GM21526 (cell line): ENCODE measurements at regions not wholly inside any gene's neighbourhood (a gene's known extent, or its start where the extent isn't known, plus 50 kb on each side); places are given as distances from the start of the nearest gene placed in this dataset.
"Not testable (repeated sequence)": the region's sequence is repeated elsewhere in the genome, so short reads cannot be mapped to it uniquely, and the experiment has no call there.

ENCODE experiments used
- ATAC-seq: cut with Tn5 transposase; IDR thresholded peaks from one replicate; pipeline ENCODE4 v1.9.1; 2021; ENCODE audit warnings: moderate library complexity; ENCODE audit not compliant: unreplicated experiment, low FRiP score

DNA sequence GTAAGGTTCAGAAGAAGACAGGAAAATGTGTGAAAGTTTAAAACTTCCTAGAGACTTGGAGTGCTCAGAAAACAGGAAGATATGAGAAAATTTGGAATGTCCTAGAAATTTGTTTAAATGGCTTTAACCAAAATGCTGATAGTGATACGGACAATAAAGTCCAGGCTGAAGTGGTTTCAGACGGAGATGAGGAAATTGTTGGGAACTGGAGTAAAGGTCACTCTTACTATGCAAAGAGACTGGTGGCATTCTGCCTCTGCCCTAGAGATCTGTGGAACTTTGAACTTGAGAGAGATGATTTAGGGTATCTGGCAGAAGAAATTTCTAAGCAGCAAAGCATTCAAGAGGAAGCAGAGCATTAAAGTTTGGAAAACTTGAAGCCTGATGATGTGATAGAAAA is 126.7 kb upstream of the TGFBR2 start:
- not testable (repeated sequence) for ATAC-seq

DNA sequence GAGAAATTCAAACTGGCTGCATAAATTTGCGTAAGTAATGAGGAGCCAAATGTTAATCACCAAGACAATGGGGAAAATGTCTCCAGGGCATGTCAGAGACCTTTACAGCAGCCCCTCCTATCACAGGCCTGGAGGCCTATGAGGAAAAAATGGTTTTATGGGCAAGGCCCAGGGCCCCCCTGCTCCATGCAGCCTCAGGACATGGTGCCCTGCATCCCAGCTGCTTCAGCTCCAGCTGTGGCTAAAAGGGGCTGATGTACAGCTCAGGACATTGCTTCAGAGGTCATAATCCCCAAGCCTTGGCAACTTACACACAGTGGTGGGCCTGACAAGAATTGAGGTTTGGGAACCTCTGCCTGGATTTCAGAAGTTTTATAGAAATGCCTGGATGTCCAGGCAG is 126.2 kb upstream of the TGFBR2 start:
- ATAC-seq, result not testable (repeated sequence)

DNA sequence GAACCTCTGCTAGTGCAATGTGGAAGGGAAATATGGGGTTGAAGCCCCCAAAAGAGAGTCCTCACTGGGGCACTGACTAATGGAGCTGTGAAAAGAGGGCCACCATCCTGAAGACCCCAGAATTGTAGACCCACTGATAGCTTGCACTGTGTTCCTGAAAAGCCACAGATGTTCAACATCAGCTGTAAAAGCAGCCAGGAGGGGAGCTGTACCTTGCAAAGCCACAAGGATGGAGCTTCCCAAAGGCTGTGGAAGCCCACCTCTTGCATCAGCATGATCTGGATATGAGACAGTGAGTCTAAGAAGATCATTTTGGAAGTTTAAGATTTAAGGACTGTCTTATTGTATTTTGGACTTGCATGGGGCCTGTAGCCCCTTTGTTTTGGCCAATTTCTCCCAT is 125.8 kb upstream of the TGFBR2 start:
- no peak for ATAC-seq

DNA sequence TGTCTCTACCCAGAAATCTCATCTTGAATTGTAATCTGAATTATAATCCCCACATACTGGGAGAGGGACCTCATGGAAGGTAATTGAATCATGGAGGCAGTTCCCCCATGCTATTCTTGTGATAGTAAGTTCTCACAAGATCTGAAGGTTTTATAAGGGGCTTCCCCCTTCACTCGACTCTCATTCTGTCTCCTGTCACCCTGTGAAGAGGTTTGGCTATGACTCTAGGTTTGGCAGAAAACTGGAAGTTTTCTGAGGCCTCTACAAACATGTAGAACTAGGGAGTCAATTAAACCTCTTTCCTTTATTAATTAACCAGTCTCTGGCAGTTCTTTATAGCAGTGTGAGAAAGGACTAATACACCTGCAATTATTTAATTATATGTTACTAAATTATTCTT is 125.2 kb upstream of the TGFBR2 start:
- ATAC-seq, result no peak

DNA sequence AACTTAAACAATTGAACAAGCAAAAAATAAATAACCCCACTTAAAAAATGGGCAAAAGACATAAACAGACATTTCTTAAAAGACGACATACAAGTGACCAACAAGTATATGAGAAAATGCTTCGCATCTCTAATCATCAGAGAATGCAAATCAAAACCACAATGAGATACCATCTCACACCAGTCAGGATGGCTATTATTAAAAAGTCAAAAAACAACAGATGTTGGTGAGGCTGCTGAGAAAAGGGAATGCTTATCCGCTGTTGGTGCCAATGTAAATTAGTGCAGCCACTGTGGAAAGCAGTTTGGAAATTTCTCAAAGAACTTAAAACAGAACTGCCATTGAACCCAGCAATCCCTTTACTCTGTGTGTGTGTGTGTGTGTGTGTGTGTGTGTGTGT is 122.2 kb upstream of the TGFBR2 start:
- not testable (repeated sequence) for ATAC-seq

DNA sequence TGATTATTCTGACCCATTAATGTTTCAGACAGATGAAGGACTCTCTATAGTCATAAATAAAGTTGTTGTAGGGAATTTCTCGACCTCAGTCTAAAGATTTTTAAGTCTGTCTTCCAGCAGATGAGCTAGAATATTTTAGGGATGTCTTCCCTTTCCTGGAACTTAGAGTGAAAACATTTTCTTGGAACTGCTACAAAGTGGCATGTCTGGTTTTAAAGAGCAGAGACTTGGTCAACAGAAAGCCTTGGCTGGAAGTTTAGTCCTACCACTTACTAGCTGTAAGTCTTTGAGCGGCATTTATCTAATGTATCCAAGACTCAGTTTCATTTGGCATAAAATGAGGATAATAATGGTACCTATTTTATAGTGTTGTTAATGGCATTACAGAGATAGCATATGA is 120.0 kb upstream of the TGFBR2 start:
- ATAC-seq, result no peak

DNA sequence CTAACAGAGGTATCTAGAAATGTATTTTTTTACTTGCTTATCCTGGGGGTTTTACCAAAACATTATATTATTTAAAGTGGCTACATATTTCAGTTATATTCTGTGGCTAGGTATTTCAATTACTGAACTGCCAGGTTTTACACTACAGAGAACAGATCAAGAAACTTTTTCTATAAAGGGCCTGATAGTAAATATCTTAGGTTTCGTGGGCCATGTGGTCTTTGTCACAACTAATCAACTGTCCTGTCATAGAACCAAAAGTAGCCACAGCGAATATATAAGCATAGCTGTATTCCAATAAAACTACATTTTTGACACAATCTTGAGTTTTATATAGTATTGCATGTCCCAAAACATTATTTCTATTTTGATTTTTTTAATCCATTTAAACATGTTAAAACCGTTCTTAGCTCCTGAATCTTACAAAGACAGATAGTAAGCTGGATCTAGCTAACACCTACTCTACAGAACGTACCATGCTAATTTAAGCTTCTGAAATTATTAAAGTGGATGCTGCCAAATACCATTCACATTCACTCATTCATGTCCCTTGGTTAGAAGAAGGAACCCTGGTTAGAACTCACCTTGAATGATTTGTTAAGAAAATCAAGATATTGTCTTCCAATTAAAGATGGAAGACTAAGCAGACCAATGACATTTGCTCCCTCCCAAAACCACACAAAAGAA is 118.2 kb upstream of the TGFBR2 start:
- ATAC-seq, result no peak

DNA sequence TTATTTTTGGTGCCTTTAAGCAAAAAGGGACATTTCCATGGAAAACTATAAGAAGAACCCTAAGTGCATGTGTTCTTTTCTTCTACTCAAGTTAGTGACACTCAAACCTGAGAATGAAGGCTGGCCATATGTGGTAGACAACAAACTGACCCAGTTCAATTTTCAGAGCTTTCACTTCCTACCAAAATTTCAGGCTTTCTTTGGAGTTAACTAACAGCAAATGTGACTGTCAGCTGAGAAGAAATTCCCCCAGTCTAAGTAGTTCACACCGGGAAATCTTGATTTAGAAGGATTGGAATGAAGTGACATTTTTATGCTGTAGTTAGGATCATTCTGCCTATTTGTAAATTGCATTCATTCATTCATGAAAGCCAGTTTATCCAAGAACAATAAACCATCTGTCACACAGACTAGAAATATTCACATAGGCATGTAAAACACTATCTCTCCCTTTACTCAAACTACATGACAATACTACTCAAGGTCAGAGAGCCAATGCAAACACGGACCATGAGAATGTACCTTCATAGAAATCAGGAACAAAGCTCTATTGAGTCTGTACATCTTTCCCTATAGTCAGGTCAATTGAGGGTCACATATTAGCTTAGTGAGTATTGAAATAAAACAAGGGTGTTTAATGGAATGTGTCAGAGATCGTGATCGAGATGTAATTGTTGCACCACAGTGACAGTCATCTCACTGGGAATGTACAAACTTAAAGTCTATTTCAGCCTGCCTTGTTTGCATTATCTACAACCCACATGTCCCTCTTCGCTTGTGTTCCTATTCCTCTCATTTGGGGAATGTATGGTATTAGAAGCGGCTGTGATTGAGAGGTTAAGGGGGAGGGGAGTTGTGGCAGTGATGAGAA is 113.8 kb upstream of the TGFBR2 start:
- no peak for ATAC-seq

DNA sequence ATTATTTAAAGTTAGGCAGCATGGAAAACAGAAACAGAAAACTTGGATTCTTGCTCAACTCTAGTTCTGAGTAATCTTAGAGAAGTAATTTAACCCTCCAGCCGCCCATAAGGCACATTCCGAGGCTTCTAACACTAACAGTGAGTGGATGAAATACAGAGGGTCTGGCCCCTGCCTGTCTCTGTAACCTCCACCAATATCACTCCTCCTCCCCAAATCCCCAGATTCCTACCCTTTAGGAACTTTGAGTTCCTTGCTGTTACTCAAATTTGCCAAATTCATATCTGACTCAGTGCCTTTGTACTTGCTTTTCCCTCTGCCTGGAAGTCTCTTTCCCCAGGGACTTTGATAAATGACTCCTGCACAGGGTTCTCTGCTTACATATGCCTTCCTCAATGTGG is 112.5 kb upstream of the TGFBR2 start:
- ATAC-seq, result no peak

DNA sequence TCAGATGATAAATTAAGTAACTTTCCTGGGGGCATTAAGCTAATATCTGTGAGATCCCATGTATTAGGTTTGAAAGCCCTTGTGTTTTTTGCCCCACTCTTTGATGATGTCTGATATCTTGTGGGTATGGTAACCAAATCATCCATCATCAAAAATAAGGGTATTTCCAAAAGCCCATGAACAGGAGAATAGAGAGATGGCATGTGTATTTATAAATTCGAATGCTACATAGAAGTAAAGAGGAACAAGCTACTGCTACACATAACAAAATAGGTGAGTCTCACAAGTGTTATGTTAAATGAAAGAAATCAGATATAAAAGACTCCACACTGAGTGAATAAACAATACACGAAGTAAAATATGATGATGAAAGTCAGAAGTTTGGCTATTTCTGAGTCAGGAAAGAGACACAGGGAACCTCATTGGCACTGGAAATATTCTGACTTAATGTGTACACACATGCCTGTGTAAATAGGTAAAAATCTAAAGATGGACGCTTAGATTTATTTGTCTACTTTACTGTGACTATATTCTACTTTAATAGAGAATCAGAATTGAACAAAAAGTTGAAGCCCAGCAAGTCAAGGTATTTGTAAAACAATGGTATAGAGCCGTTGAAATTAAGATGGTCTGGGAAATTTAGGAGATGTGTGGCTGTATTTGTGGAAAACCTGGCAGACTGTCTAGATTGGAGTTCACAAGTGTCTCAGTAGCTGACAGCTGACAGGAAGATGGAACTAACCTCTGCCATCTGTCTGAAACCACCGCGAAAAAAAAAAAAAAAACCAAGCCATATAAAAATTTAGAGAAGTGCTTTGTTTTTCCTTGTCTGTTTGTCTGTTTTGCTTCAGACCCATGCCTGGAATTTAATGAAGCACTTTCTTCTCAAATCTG is 111.0 kb upstream of the TGFBR2 start:
- no peak for ATAC-seq

DNA sequence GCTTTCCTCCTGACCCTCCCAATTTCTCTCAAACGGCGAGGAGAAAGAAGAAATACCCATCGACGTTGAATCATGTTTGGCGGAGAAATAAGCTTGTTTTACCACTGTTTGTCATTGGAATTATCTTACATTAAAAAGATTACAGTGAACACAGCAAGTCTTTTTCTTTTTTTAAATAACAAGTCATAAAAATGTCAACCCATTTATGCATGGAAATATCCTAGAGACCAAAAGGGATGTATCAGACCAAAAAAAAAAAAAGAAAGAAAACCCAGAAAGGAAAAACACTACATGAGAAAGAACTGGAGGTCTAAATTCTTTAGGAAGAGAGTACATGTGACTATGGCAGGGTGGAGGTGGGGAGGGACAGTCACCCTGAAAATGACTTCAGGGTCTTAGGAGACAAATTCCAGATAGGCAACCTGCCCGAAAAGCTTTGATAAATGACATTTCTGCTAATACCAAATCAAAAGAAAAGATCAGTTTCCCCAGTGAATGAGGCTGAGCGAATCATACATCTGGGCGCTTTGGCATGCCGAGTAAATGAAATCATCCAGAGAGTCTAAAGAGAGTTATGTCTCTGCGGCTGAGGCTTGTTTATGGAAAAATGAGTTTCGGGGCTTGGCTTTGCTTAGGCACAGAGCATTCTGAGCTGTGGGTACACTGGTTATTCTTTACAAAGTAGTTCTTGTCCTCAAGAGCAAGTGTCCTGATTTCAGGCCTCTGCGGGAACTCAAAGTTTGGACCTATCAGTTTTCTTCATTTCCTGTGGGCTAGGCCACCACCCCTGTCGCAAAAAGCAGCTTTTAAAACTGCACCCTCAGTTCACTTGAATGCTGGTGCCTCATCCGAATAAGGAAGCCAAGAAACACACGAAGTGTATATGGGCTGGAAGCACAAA is 110.1 kb upstream of the TGFBR2 start:
- no peak for ATAC-seq

DNA sequence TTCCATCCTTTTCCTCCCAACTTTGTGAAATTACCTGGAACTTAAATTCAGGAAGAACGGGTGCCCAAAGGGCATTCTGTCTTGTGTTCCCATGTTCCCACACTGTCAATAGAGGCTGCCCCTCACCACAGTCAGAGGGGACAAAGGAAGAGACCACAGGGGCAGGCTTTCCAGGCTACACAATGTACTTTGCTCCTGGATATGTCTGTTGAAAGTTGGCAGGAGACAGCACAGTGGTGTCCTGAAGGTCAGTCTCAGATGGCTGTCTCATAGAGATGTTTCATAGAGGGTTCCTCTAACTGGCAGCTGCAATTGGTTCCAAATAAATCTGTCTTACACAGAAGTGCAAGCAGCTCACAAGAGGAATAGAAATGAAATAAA is 107.8 kb upstream of the TGFBR2 start:
- ATAC-seq, result no peak

DNA sequence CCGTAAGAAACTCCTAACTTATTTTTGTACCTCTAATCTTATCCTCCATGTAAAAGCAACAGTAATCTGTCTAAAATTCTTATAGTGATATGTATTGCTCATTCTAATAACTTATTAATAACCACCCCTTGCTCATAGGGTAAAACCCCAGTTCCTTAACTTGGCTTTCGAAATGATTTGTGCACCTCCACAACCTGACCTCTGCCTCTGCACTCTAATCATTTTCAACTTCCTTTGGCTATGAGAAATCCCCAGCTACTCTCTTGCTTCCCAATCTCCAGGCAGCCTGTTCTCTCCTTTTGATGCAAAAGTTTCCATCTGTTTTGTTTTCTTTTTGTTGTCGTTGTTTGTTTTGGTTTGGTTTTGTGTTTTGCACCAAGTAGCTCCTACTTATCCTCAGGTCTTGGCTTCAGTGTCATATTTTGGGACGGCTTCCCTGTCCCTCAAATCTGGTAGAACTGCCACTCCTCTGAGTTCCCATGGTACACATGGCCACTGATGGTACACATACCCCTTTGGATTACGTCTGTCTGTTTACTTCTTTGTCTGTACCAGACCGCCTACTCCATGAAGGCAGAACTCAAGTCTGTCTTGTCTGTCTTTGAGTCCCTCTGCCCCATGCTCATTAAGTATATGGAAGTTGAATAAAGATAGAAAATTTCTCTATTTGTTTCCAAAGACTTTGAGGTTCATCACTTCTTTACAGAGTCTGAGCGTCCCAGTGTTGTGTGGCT is 105.6 kb upstream of the TGFBR2 start:
- peak; percentile 95 for ATAC-seq

DNA sequence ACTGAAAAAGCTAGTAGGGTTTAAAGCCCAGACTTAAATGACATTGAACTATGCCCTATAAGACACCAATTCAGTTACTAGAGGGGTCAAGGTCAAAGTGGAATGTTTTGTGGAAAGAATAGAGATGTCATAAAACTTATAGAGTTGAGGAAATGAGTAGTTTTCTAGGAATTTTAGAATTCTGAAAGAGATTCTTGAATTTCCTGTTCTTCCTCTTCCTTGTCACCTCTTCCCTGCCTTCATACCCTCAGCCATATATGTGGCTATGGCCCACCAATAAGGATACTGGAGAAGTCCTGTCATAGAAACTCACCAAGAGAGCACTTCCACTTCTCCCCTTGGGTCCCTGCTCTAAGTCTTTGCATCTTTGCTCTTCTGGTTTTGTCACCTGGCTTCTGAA is 104.9 kb upstream of the TGFBR2 start:
- ATAC-seq, result no peak

DNA sequence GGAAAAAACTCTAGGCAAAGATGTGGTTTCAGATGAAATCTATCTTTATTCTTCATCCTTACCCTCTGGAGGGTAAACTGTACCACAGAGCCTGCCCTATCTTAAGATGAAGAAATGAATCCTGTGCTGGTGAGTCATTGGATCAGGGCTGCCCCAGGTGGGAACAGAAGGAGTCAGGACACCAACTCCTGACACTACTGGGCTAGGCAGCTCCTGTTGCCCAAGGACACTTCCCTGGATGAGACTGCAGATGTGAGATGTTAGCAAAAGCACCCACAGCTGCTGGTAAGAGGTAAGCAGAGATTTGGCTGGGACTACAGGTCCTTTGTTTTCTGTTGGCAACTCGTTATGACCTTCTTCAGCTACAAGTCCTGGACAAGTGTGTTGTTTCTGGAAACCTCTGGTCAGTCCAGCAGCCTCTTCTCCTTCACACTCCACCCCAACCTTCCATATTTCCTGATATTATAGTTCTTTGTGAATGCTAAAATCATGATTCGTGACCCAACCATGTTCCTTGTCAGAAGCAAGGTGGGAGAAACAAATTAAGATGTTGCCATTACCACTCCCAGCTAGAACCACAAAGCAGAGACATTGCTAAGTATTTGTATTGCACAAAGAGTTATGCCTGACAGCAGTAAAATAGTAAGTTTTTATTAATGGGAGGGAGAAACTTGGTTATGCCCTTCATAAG is 104.2 kb upstream of the TGFBR2 start:
- no peak for ATAC-seq

DNA sequence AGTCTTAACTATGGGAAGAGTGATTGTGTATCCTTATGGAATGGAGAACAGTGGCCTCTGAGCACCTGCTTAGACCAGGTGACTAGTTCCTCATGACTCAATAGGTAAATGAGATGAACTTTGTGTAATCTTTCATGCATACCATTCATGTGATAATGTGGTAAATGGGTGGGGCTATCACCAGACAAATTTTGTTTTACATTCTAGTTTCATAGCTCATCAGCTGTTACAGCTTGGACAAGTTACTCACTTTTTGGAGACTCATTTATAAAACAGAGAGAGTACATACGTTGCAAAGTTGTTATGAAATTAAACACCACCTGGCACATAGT is 103.7 kb upstream of the TGFBR2 start:
- peak; percentile 45 for ATAC-seq

DNA sequence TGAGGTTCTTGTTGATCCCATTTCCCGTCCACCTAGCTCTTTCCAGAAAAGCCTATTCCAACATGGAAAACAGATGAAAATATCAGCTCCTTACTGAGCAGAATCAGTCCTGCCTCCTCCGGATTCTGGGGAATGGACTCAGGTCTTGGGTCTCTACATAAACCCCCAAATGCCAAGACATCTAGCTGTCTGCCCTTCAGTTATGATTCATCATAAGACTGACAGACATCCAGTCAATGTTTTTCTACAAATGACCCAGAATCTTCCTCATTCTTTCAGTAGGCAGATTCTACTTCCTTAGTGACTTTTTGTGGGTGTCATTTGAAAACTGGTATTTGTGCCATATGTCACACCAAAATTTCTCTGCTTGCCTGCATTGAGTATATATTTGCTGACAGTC is 103.0 kb upstream of the TGFBR2 start:
- ATAC-seq, result no peak

DNA sequence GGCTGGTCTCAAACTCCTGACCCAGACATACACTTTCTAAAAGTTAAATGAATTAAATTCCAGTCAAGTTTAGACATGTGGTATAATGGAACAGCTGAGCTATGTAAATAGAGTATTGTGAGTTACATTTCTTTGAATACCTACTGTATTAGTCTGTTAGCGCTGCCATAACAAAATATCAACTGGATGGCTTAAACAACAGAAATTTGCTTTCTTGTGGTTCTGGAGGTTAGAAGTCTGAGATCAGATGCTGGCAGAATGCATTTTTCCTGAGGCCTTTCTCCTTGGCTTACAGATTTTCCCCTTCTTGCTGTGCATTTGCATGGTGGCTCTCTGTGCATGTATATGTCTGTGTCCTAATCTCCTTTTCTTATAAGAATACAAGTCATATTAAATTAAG is 101.5 kb upstream of the TGFBR2 start:
- no peak for ATAC-seq
